OCI-LY7 (cell line): ENCODE measurements at regions not wholly inside any gene's neighbourhood (a gene's known extent, or its start where the extent isn't known, plus 50 kb on each side); places are given as distances from the start of the nearest gene placed in this dataset.
"Not testable (repeated sequence)": the region's sequence is repeated elsewhere in the genome, so short reads cannot be mapped to it uniquely, and the experiment has no call there.

Experiments
- EZH2phosphoT487 ChIP-seq: fragments of 200-600 bp; sonication (generic); IDR thresholded peaks from 2 replicates; pipeline ENCODE4 v1.6.1; 2018; ENCODE audit warnings: low read depth, borderline replicate concordance, mild to moderate bottlenecking, mixed run types, antibody characterized with exemption, low read length, moderate library complexity, mixed read lengths
- TF ChIP-seq, protein P1 (sequence below): fragments of 200-600 bp; sonication (generic); conservative IDR thresholded peaks from 2 replicates; pipeline ENCODE4 v1.5.1; 2014; ENCODE audit warnings: mild to moderate bottlenecking, antibody characterized with exemption, low read length, moderate library complexity, mixed read lengths

DNA sequence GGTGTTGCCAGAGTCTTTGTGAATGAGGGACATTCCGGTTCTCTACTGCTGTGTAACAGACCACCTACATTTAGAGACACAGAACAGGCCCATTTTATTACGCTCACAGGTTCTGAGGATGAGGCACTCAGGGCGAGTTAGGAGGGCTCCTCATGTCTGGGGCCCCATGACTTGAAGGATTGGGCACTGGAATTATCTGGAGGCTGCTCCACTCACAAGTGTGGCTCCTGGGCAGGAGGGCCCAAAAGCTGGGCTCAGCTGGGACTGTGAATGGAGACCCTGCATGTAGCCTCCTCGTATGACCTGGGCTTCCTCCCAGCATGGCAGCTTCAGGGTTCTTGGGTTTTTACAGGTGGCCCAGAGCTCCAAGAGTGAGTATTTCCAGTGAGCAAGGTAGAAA, 52.9 kb upstream of the MSMB start:
- TF ChIP-seq, protein P1, sequence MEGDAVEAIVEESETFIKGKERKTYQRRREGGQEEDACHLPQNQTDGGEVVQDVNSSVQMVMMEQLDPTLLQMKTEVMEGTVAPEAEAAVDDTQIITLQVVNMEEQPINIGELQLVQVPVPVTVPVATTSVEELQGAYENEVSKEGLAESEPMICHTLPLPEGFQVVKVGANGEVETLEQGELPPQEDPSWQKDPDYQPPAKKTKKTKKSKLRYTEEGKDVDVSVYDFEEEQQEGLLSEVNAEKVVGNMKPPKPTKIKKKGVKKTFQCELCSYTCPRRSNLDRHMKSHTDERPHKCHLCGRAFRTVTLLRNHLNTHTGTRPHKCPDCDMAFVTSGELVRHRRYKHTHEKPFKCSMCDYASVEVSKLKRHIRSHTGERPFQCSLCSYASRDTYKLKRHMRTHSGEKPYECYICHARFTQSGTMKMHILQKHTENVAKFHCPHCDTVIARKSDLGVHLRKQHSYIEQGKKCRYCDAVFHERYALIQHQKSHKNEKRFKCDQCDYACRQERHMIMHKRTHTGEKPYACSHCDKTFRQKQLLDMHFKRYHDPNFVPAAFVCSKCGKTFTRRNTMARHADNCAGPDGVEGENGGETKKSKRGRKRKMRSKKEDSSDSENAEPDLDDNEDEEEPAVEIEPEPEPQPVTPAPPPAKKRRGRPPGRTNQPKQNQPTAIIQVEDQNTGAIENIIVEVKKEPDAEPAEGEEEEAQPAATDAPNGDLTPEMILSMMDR: not testable (repeated sequence)
- TF ChIP-seq EZH2phosphoT487: not testable (repeated sequence)
